Mesothelial cell of epicardium (in vitro differentiated cells): ENCODE measurements at regions not wholly inside any gene's neighbourhood (a gene's known extent, or its start where the extent isn't known, plus 50 kb on each side); places are given as distances from the start of the nearest gene placed in this dataset.

ENCODE experiments used
- DNase-seq, 2 experiments: peaks; one replicate each; pipeline ENCODE4 v3.0.0; 2021; ENCODE audit warnings: low spot score in 2 of 2; ENCODE audit not compliant: unreplicated experiment in 2 of 2
- H3K27ac Mint-ChIP-seq: 2 replicates; pipeline ENCODE4 v1.8.0; 2021; ENCODE audit warnings: mixed read lengths
- H3K27me3 Mint-ChIP-seq: 2 replicates; pipeline ENCODE4 v1.8.0; 2021; ENCODE audit warnings: low read depth, mixed read lengths
- H3K36me3 Mint-ChIP-seq: 2 replicates; pipeline ENCODE4 v1.8.0; 2021; ENCODE audit warnings: mixed read lengths
- H3K4me1 Mint-ChIP-seq: 2 replicates; pipeline ENCODE4 v1.8.0; 2021; ENCODE audit warnings: mixed read lengths
- H3K4me3 Mint-ChIP-seq: 2 replicates; pipeline ENCODE4 v1.8.0; 2021; ENCODE audit warnings: mild to moderate bottlenecking, moderate library complexity, mixed read lengths
- H3K9me3 Mint-ChIP-seq: 2 replicates; pipeline ENCODE4 v1.8.0; 2021; ENCODE audit warnings: mixed read lengths
- TF ChIP-seq, protein P1 (sequence below): fragments of 200-600 bp; sonication (generic); IDR thresholded peaks from one replicate; pipeline ENCODE4 v1.5.0; 2021; ENCODE audit warnings: antibody characterized with exemption; ENCODE audit not compliant: unreplicated experiment

- Mint-ChIP-seq H3K4me3 (no peak overlapping the region), H3K27me3 (no peaks in the 10 kb centered on the region), H3K36me3 (no peaks in the 10 kb centered on the region), H3K27ac (no peak overlapping the region), H3K9me3 (peaks cover 4% of the 10 kb centered on the region), H3K4me1 (peaks cover 18% of the 10 kb centered on the region)
- DNase-seq, result no peak
- TF ChIP-seq, protein P1, sequence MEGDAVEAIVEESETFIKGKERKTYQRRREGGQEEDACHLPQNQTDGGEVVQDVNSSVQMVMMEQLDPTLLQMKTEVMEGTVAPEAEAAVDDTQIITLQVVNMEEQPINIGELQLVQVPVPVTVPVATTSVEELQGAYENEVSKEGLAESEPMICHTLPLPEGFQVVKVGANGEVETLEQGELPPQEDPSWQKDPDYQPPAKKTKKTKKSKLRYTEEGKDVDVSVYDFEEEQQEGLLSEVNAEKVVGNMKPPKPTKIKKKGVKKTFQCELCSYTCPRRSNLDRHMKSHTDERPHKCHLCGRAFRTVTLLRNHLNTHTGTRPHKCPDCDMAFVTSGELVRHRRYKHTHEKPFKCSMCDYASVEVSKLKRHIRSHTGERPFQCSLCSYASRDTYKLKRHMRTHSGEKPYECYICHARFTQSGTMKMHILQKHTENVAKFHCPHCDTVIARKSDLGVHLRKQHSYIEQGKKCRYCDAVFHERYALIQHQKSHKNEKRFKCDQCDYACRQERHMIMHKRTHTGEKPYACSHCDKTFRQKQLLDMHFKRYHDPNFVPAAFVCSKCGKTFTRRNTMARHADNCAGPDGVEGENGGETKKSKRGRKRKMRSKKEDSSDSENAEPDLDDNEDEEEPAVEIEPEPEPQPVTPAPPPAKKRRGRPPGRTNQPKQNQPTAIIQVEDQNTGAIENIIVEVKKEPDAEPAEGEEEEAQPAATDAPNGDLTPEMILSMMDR, result no peak
These were observed 203.4 kb upstream of the RAB4A start for GRCh38 chr1:229067546-229067945.

DNA sequence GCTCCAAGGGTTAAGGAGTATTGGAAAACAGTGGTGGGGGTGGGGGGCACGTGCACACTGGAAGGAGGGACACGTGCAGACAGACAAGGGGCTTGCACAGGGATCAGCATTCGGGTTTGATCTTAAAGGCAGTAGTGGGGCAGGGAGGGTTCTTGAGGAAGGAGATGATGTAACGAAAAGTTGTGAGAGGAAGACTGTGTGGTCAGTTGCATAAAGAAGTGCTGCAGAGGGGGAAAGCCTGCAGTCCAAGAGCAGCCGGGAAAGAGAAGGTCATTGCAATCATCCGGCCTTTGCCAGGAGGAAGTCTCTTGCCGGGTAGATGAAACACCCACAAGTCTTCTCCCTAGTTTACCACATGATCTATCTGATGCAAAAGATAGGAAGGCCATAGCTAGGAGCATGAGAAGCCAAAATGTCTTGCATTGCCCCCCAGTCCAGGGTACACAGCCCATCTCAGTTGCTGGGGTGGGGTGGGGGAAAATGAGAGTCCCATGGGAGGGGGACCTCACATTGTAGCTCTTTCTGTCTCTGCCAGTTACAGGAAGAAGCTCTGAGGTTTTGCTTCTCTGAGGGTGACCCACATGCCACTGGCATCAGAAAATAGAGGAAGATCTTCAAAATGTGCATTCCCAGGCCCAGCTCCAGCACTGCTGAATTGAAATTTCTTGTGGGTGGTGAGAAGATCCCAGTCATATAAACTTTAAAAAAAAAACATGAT lies 202.5 kb upstream of the RAB4A start:
- TF ChIP-seq, protein P1, result no peak
- DNase-seq, result no peak
- Mint-ChIP-seq H3K9me3 (peaks cover 4% of the 10 kb centered on the region), H3K4me3 (no peak overlapping the region), H3K27ac (no peak overlapping the region), H3K27me3 (no peaks in the 10 kb centered on the region), H3K4me1 (peaks cover 11% of the 10 kb centered on the region), H3K36me3 (no peaks in the 10 kb centered on the region)

GRCh38 chr1:229069176-229069575 lies 201.7 kb upstream of the RAB4A start:
- Mint-ChIP-seq H3K4me1 (peaks cover 9% of the 10 kb centered on the region), H3K27ac (no peak overlapping the region), H3K27me3 (no peaks in the 10 kb centered on the region), H3K4me3 (no peak overlapping the region), H3K9me3 (peaks cover 4% of the 10 kb centered on the region), H3K36me3 (no peaks in the 10 kb centered on the region)
- TF ChIP-seq, protein P1, result no peak
- no peak for DNase-seq

DNA sequence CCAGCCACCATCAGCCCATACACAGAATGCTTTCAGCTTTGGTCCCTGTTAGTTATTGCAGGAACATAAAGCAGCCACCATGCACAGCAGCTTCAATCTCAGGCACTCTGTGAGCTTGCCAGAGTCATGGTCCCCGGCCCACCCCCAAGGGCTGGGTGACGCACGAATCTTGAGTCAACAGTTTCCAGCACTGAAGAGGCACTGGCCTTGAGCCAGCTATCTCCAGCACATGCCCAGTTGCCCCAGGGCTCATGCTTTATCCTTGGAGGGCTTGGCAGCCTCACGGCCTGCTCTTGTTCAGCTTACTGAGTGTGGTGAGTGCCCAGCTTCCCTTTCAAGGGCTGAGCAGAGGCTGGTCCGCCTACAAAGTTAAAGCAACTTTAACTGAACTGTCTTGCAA lies 200.7 kb upstream of the RAB4A start:
- Mint-ChIP-seq H3K27ac (no peak overlapping the region), H3K4me3 (no peak overlapping the region), H3K36me3 (no peaks in the 10 kb centered on the region), H3K9me3 (peaks cover 4% of the 10 kb centered on the region), H3K4me1 (peaks cover 9% of the 10 kb centered on the region), H3K27me3 (no peaks in the 10 kb centered on the region)
- DNase-seq, result peak in 1 of 2 experiments; percentile 48
- TF ChIP-seq, protein P1, result no peak

DNA sequence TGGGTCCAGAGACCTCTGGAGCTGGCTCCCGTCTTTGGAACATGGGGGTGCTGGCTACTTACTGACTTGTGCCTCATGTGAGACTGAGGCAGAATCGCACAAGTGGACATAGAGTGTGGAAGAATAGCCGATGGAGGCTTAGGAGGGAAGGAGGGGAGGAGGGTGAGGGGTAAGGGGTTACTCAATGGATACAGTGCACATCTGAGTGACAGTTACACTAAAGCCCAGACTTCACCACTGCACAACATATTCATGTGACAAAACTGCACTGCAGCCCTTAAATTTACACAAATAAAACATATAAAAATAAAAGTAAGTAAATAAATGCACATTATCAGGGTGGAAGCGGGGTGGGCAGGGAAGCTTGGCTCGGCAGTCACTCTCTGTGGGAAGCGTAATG lies 197.7 kb upstream of the RAB4A start:
- no peak for DNase-seq
- Mint-ChIP-seq H3K36me3 (no peaks in the 10 kb centered on the region), H3K27me3 (no peaks in the 10 kb centered on the region), H3K4me3 (no peak overlapping the region), H3K4me1 (peaks cover 16% of the 10 kb centered on the region), H3K9me3 (peaks cover 4% of the 10 kb centered on the region), H3K27ac (no peak overlapping the region)
- TF ChIP-seq, protein P1, result no peak
